Fibroblast of lung (primary cell): ENCODE measurements at regions not wholly inside any gene's neighbourhood (a gene's known extent, or its start where the extent isn't known, plus 50 kb on each side); places are given as distances from the start of the nearest gene placed in this dataset.

Experiments
- CTCF ChIP-seq, 2 donors: IDR thresholded peaks in 1 of 2; conservative IDR thresholded peaks in 1 of 2; 1 replicate in 1 of 2; 2 replicates in 1 of 2; pipeline ENCODE4 v1.5.1; 2011 to 2012; ENCODE audit warnings: low read length in 2 of 2, control low read depth in 1 of 2, inconsistent platforms in 1 of 2, low read depth in 1 of 2, mild to moderate bottlenecking in 1 of 2
- EZH2 ChIP-seq: IDR thresholded peaks from 2 replicates; pipeline ENCODE4 v1.5.1; 2012; ENCODE audit warnings: low read length, control low read depth, mild to moderate bottlenecking; ENCODE audit errors: missing control alignments

GRCh38 chr10:91120348-91120747 is 100.1 kb upstream of the PCGF5 start:
- TF ChIP-seq EZH2: no peak
- no peak for TF ChIP-seq CTCF (conservative IDR thresholded peaks at IDR 0.05 in 1 of 2, IDR thresholded peaks at IDR 0.05 in 1 of 2; ENCODE audit: low read depth in 1 of 2, low read length in 2 of 2)
